ENCODE measurements at regions not wholly inside any gene's neighbourhood (a gene's known extent, or its start where the extent isn't known, plus 50 kb on each side); places are given as distances from the start of the nearest gene placed in this dataset.

DNA sequence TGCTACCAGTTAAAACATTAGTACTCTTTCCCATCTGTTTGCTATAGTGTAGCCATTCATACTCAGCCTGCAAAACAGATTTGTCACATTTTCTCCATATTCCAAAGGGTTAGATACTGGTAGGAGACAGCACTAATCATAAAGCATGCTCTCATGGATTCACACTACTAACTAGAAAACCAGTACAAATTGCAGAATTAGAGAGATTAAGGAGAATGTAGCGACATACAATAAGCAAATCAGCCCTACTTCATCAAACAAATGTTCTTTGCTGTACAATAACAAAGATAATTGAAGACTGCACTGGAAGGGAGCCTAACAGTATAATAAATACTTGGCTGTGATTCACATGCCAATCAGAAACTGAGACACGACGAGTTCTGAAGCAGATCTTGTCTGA, 368.0 kb upstream of the PRMT6 start:
- Histone ChIP-seq H3K4me3 (replicated peaks; ENCODE audit: insufficient read depth, low read length) (no peak overlapping the region), H3K27ac (replicated peaks) (no peak overlapping the region), H3K27me3 (ENCODE audit: insufficient read depth, poor library complexity, severe bottlenecking) (no peaks in the 10 kb centered on the region)
- TF ChIP-seq SPI1 (IDR thresholded peaks at IDR 0.05; ENCODE audit: borderline replicate concordance, low read depth) (no peak), GABPA (IDR thresholded peaks at IDR 0.05; ENCODE audit: low read depth) (no peak), POLR2AphosphoS5 (IDR thresholded peaks at IDR 0.05; ENCODE audit: low read depth) (no peak)
- TF ChIP-seq, protein P1, sequence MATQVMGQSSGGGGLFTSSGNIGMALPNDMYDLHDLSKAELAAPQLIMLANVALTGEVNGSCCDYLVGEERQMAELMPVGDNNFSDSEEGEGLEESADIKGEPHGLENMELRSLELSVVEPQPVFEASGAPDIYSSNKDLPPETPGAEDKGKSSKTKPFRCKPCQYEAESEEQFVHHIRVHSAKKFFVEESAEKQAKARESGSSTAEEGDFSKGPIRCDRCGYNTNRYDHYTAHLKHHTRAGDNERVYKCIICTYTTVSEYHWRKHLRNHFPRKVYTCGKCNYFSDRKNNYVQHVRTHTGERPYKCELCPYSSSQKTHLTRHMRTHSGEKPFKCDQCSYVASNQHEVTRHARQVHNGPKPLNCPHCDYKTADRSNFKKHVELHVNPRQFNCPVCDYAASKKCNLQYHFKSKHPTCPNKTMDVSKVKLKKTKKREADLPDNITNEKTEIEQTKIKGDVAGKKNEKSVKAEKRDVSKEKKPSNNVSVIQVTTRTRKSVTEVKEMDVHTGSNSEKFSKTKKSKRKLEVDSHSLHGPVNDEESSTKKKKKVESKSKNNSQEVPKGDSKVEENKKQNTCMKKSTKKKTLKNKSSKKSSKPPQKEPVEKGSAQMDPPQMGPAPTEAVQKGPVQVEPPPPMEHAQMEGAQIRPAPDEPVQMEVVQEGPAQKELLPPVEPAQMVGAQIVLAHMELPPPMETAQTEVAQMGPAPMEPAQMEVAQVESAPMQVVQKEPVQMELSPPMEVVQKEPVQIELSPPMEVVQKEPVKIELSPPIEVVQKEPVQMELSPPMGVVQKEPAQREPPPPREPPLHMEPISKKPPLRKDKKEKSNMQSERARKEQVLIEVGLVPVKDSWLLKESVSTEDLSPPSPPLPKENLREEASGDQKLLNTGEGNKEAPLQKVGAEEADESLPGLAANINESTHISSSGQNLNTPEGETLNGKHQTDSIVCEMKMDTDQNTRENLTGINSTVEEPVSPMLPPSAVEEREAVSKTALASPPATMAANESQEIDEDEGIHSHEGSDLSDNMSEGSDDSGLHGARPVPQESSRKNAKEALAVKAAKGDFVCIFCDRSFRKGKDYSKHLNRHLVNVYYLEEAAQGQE (IDR thresholded peaks at IDR 0.05; ENCODE audit: insufficient replicate concordance, low read depth), result no peak
- TF ChIP-seq, protein P2, sequence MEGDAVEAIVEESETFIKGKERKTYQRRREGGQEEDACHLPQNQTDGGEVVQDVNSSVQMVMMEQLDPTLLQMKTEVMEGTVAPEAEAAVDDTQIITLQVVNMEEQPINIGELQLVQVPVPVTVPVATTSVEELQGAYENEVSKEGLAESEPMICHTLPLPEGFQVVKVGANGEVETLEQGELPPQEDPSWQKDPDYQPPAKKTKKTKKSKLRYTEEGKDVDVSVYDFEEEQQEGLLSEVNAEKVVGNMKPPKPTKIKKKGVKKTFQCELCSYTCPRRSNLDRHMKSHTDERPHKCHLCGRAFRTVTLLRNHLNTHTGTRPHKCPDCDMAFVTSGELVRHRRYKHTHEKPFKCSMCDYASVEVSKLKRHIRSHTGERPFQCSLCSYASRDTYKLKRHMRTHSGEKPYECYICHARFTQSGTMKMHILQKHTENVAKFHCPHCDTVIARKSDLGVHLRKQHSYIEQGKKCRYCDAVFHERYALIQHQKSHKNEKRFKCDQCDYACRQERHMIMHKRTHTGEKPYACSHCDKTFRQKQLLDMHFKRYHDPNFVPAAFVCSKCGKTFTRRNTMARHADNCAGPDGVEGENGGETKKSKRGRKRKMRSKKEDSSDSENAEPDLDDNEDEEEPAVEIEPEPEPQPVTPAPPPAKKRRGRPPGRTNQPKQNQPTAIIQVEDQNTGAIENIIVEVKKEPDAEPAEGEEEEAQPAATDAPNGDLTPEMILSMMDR (IDR thresholded peaks at IDR 0.05; ENCODE audit: insufficient read depth, low read length), result no peak
- no peak for DNase-seq (ENCODE audit: low read depth in 1 of 2, low spot score in 1 of 2)

DNA sequence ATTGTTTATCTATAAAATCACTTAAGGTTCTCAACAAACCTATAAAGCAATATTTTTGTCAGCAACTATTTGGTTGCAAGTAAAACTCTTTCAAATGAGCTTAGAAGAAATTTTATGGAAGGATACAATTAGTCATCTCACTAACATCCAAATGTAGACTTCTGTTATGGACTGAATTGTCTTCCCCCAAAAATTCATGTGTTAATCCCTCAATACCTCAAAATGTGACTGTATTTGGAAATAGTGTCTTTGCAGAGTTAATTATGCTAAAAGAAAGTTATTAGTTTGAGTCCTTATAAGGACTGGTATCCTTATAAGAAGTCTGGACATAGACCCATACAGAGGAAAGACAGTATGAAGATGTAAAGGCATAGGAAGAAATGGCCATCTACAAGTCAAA, 357.8 kb upstream of the PRMT6 start:
- Histone ChIP-seq H3K27me3 (ENCODE audit: insufficient read depth, poor library complexity, severe bottlenecking) (no peaks in the 10 kb centered on the region), H3K27ac (replicated peaks) (no peak overlapping the region), H3K4me3 (replicated peaks; ENCODE audit: insufficient read depth, low read length) (no peak overlapping the region)
- DNase-seq (ENCODE audit: low read depth in 1 of 2, low spot score in 1 of 2), result no peak
- TF ChIP-seq, protein P2 (IDR thresholded peaks at IDR 0.05; ENCODE audit: insufficient read depth, low read length), result no peak
- no peak for TF ChIP-seq SPI1 (IDR thresholded peaks at IDR 0.05; ENCODE audit: borderline replicate concordance, low read depth)
- TF ChIP-seq, protein P1 (IDR thresholded peaks at IDR 0.05; ENCODE audit: insufficient replicate concordance, low read depth), result no peak
- TF ChIP-seq POLR2AphosphoS5 (IDR thresholded peaks at IDR 0.05; ENCODE audit: low read depth), result no peak
- no peak for TF ChIP-seq GABPA (IDR thresholded peaks at IDR 0.05; ENCODE audit: low read depth)

DNA sequence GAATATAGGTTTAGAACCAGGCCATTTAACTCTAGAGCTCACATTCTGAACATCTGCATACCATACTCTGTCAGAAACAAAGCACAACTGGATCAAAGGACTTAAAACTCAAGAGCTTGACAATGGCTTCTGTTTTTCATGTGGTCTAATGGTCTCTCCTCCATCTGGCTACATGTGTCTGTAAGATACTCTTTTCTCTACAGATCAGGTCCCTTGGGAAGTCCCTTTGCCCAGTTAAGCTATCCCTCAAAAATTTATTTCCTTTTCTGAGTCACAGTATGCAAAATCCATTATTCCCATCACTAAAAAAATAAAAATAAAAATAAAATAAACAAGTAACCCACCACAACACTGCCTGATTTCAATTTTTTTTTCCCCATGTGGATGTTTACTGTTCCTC, 357.0 kb upstream of the PRMT6 start:
- no peak overlapping the region for H3K27ac ChIP-seq (replicated peaks)
- TF ChIP-seq POLR2AphosphoS5 (IDR thresholded peaks at IDR 0.05; ENCODE audit: low read depth) (no peak), GABPA (IDR thresholded peaks at IDR 0.05; ENCODE audit: low read depth) (no peak), SPI1 (IDR thresholded peaks at IDR 0.05; ENCODE audit: borderline replicate concordance, low read depth) (no peak)
- TF ChIP-seq, protein P1 (IDR thresholded peaks at IDR 0.05; ENCODE audit: insufficient replicate concordance, low read depth), result no peak
- TF ChIP-seq, protein P2 (IDR thresholded peaks at IDR 0.05; ENCODE audit: insufficient read depth, low read length), result no peak
- no peak for DNase-seq (ENCODE audit: low read depth in 1 of 2, low spot score in 1 of 2)
- no peak overlapping the region for H3K4me3 ChIP-seq (replicated peaks; ENCODE audit: insufficient read depth, low read length)
- no peaks in the 10 kb centered on the region for H3K27me3 ChIP-seq (ENCODE audit: insufficient read depth, poor library complexity, severe bottlenecking)
